WTC11 (cell line): ENCODE measurements at regions not wholly inside any gene's neighbourhood (a gene's known extent, or its start where the extent isn't known, plus 50 kb on each side); places are given as distances from the start of the nearest gene placed in this dataset.

Experiments used
- CTCF ChIP-seq: fragments of 200-600 bp; IDR thresholded peaks from 2 replicates; pipeline ENCODE4 v1.8.0; 2022; ENCODE audit warnings: antibody characterized with exemption
- E2F4 ChIP-seq: sonication (generic); formaldehyde crosslinking; IDR thresholded peaks from 2 replicates; pipeline ENCODE4 v1.8.1; 2022; ENCODE audit warnings: low read depth, mild to moderate bottlenecking, moderate library complexity, missing genetic modification reagents, borderline replicate concordance
- GABPB1 ChIP-seq: sonication (generic); formaldehyde crosslinking; IDR thresholded peaks from 2 replicates; pipeline ENCODE4 v1.8.1; 2023; ENCODE audit warnings: mild to moderate bottlenecking, missing genetic modification reagents
- MAX ChIP-seq: sonication (generic); formaldehyde crosslinking; IDR thresholded peaks from 2 replicates; pipeline ENCODE4 v1.8.0; 2022; ENCODE audit warnings: mild to moderate bottlenecking, missing genetic modification reagents
- SOX15 ChIP-seq: fragments of 250-450 bp; sonication (Bioruptor Pico); IDR thresholded peaks from 2 replicates; pipeline ENCODE4 v1.9.0; 2021; ENCODE audit warnings: mild to moderate bottlenecking
- TEAD4 ChIP-seq: sonication (generic); formaldehyde crosslinking; IDR thresholded peaks from 2 replicates; pipeline ENCODE4 v1.8.0; 2022; ENCODE audit warnings: mild to moderate bottlenecking, missing genetic modification reagents
- ZSCAN18 ChIP-seq: fragments of 250-450 bp; sonication (Bioruptor Pico); IDR thresholded peaks from 2 replicates; pipeline ENCODE4 v2.1.2; 2022; ENCODE audit warnings: mild to moderate bottlenecking, moderate library complexity

GRCh38 chr3:72322264-72322976, 525.8 kb downstream of the SHQ1 start:
- no peak for TF ChIP-seq MAX (CRISPR knock-in tag)
- TF ChIP-seq ZSCAN18: no peak
- TF ChIP-seq GABPB1 (CRISPR knock-in tag): no peak
- TF ChIP-seq CTCF: no peak
- no peak for TF ChIP-seq E2F4
- TF ChIP-seq SOX15 (CRISPR knock-in tag): no peak
- TF ChIP-seq TEAD4 (CRISPR knock-in tag): no peak
